Loucy (cell line): ENCODE measurements at regions not wholly inside any gene's neighbourhood (a gene's known extent, or its start where the extent isn't known, plus 50 kb on each side); places are given as distances from the start of the nearest gene placed in this dataset.
"Not testable (repeated sequence)": the region's sequence is repeated elsewhere in the genome, so short reads cannot be mapped to it uniquely, and the experiment has no call there.

Experiments used
- H2AFZ ChIP-seq: fragments of 200-600 bp; sonication (generic); 2 replicates; pipeline ENCODE4 v1.6.0; 2016; ENCODE audit warnings: antibody characterized with exemption, mild to moderate bottlenecking, low read length, moderate library complexity
- H3F3A ChIP-seq: fragments of 200-600 bp; 2 replicates; pipeline ENCODE4 v1.6.0; 2016; ENCODE audit warnings: antibody characterized with exemption, low read depth, mild to moderate bottlenecking
- H3K27me3 ChIP-seq: fragments of 200-600 bp; sonication (generic); 2 replicates; pipeline ENCODE4 v1.6.1; 2014; ENCODE audit warnings: low read length, mild to moderate bottlenecking; ENCODE audit not compliant: insufficient read depth, poor library complexity, severe bottlenecking
- H3K36me3 ChIP-seq: fragments of 200-600 bp; sonication (generic); 2 replicates; pipeline ENCODE4 v1.6.1; 2016; ENCODE audit warnings: low read length; ENCODE audit not compliant: insufficient read depth
- H3K4me1 ChIP-seq: fragments of 200-600 bp; sonication (generic); 2 replicates; pipeline ENCODE4 v1.5.1; 2014; ENCODE audit warnings: low read length, mild to moderate bottlenecking; ENCODE audit not compliant: insufficient read depth, poor library complexity, severe bottlenecking
- H3K4me2 ChIP-seq: fragments of 200-600 bp; sonication (generic); 2 replicates; pipeline ENCODE4 v1.6.0; 2014; ENCODE audit warnings: antibody characterized with exemption, low read length, low read depth, mild to moderate bottlenecking; ENCODE audit not compliant: poor library complexity, severe bottlenecking
- H3K4me3 ChIP-seq: fragments of 200-600 bp; sonication (generic); 2 replicates; pipeline ENCODE4 v1.5.1; 2014; ENCODE audit warnings: low read length, mild to moderate bottlenecking, mixed read lengths; ENCODE audit not compliant: poor library complexity, severe bottlenecking
- H3K79me2 ChIP-seq: fragments of 200-600 bp; sonication (generic); 2 replicates; pipeline ENCODE4 v1.6.1; 2014; ENCODE audit warnings: low read length; ENCODE audit not compliant: insufficient read depth
- H3K9ac ChIP-seq: fragments of 200-600 bp; sonication (generic); 2 replicates; pipeline ENCODE4 v1.6.0; 2014; ENCODE audit warnings: mild to moderate bottlenecking, low read depth, low read length, moderate library complexity; ENCODE audit not compliant: poor library complexity, severe bottlenecking
- H3K9me2 ChIP-seq: fragments of 200-600 bp; sonication (generic); replicated peaks from 2 replicates; pipeline ENCODE4 v1.6.1; 2016; ENCODE audit warnings: low read depth, low read length, mixed read lengths
- H3K9me3 ChIP-seq: fragments of 200-600 bp; sonication (generic); 2 replicates; pipeline ENCODE4 v1.6.1; 2014; ENCODE audit warnings: mild to moderate bottlenecking, antibody characterized with exemption, low read length, low read depth; ENCODE audit not compliant: insufficient read depth
- H4K20me1 ChIP-seq: fragments of 200-600 bp; sonication (generic); 2 replicates; pipeline ENCODE4 v1.6.0; 2014; ENCODE audit warnings: antibody characterized with exemption, low read length, mild to moderate bottlenecking; ENCODE audit not compliant: insufficient read depth, poor library complexity, severe bottlenecking
- EZH2phosphoT487 ChIP-seq: fragments of 200-600 bp; IDR thresholded peaks from 2 replicates; pipeline ENCODE4 v1.6.1; 2018; ENCODE audit warnings: antibody characterized with exemption, mild to moderate bottlenecking, moderate library complexity, borderline replicate concordance
- TF ChIP-seq, protein P1 (sequence below): fragments of 200-600 bp; sonication (generic); conservative IDR thresholded peaks from 2 replicates; pipeline ENCODE4 v1.5.1; 2014; ENCODE audit warnings: mild to moderate bottlenecking, antibody characterized with exemption, low read length

- no peaks in the 10 kb centered on the region for H3F3A ChIP-seq
- H3K9ac ChIP-seq, result no peak overlapping the region
- H3K4me3 ChIP-seq, result no peak overlapping the region
- no peaks in the 10 kb centered on the region for H4K20me1 ChIP-seq
- H3K79me2 ChIP-seq, result no peaks in the 10 kb centered on the region
- no peak overlapping the region for H3K4me2 ChIP-seq
- no peaks in the 10 kb centered on the region for H3K4me1 ChIP-seq
- no peaks in the 10 kb centered on the region for H3K9me3 ChIP-seq
- no peaks in the 10 kb centered on the region for H3K27me3 ChIP-seq
- H2AFZ ChIP-seq, result no peak overlapping the region
- H3K36me3 ChIP-seq, result no peaks in the 10 kb centered on the region
- H3K9me2 ChIP-seq, result no peaks in the 10 kb centered on the region
- TF ChIP-seq EZH2phosphoT487, result no peak
- TF ChIP-seq, protein P1, sequence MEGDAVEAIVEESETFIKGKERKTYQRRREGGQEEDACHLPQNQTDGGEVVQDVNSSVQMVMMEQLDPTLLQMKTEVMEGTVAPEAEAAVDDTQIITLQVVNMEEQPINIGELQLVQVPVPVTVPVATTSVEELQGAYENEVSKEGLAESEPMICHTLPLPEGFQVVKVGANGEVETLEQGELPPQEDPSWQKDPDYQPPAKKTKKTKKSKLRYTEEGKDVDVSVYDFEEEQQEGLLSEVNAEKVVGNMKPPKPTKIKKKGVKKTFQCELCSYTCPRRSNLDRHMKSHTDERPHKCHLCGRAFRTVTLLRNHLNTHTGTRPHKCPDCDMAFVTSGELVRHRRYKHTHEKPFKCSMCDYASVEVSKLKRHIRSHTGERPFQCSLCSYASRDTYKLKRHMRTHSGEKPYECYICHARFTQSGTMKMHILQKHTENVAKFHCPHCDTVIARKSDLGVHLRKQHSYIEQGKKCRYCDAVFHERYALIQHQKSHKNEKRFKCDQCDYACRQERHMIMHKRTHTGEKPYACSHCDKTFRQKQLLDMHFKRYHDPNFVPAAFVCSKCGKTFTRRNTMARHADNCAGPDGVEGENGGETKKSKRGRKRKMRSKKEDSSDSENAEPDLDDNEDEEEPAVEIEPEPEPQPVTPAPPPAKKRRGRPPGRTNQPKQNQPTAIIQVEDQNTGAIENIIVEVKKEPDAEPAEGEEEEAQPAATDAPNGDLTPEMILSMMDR, result no peak
These were observed 82.5 kb downstream of the SPRY4 start for GRCh38 chr5:142242272-142242671.

GRCh38 chr5:142239394-142240159 is 85.2 kb downstream of the SPRY4 start:
- no peak for TF ChIP-seq EZH2phosphoT487
- TF ChIP-seq, protein P1, result no peak

DNA sequence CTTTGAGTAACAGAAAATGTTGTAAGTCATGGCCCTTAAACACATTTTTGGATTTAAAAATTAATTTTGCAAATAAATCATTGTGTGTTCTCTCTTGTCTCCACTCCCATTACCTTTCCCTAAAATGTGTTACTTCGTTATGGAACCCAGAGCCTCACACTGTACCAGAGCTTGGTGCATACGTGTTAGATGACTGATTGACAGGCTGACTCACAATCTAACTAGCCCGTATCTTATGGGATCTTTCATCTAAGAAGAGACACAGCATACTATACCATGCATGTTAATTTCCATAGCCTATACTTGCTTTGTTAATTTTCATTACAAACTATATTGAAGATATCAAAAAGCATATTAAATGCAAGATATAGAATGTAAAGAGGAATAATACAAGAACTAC is 87.1 kb downstream of the SPRY4 start:
- Histone ChIP-seq H3K4me3 (no peak overlapping the region), H3K9me3 (no peaks in the 10 kb centered on the region), H3K27me3 (no peaks in the 10 kb centered on the region), H2AFZ (no peak overlapping the region), H3K4me2 (no peak overlapping the region), H3K79me2 (no peaks in the 10 kb centered on the region), H3K36me3 (no peaks in the 10 kb centered on the region), H4K20me1 (no peaks in the 10 kb centered on the region), H3K9me2 (no peaks in the 10 kb centered on the region), H3K4me1 (no peaks in the 10 kb centered on the region), H3F3A (no peaks in the 10 kb centered on the region), H3K9ac (no peak overlapping the region)
- TF ChIP-seq EZH2phosphoT487, result no peak
- TF ChIP-seq, protein P1, result no peak

More at GRCh38 chr5:142239394-142240159, 85.2 kb downstream of the SPRY4 start:
- Histone ChIP-seq H4K20me1 (no peaks in the 10 kb centered on the region), H3K27me3 (no peaks in the 10 kb centered on the region), H3K4me1 (no peaks in the 10 kb centered on the region), H3K4me3 (no peak overlapping the region), H3K79me2 (no peaks in the 10 kb centered on the region), H3K36me3 (no peaks in the 10 kb centered on the region), H3K9ac (no peak overlapping the region), H3K9me3 (no peaks in the 10 kb centered on the region), H3F3A (no peaks in the 10 kb centered on the region), H3K9me2 (no peaks in the 10 kb centered on the region), H2AFZ (no peak overlapping the region), H3K4me2 (no peak overlapping the region)

GRCh38 chr5:142236673-142237290 is 88.0 kb downstream of the SPRY4 start:
- H3K79me2 ChIP-seq, H3K36me3 ChIP-seq, H3K4me2 ChIP-seq, H3K4me1 ChIP-seq, H3K9ac ChIP-seq, H3K4me3 ChIP-seq, H3K9me3 ChIP-seq, H2AFZ ChIP-seq, H3F3A ChIP-seq, H3K27me3 ChIP-seq, H3K9me2 ChIP-seq, H4K20me1 ChIP-seq: not testable (repeated sequence)
